Renal cortex interstitium (tissue), 11 donors: ENCODE measurements at regions not wholly inside any gene's neighbourhood (a gene's known extent, or its start where the extent isn't known, plus 50 kb on each side); places are given as distances from the start of the nearest gene placed in this dataset.
A peak's percentile ranks its signal among the peaks of the same experiment; 100 is the strongest.

ENCODE experiments used
- DNase-seq, 11 donors: peaks; one replicate each; pipeline ENCODE4 v3.0.0-alpha.2; 2013; ENCODE audit warnings: low read depth in 9 of 11, low spot score in 4 of 11; ENCODE audit errors: extremely low read depth in 1 of 11

GRCh38 chr2:104598636-104599035 is 255.3 kb upstream of the POU3F3 start:
- no peak for DNase-seq

- DNase-seq = no peak
These were observed 254.0 kb upstream of the POU3F3 start for GRCh38 chr2:104599787-104600510.

GRCh38 chr2:104606056-104606455 is 247.9 kb upstream of the POU3F3 start:
- DNase-seq = no peak

- DNase-seq = no peak
These were observed 237.1 kb upstream of the POU3F3 start for GRCh38 chr2:104616856-104617255.

GRCh38 chr2:104620801-104621200 is 233.1 kb upstream of the POU3F3 start:
- no peak for DNase-seq

GRCh38 chr2:104635608-104636007 is 218.3 kb upstream of the POU3F3 start:
- DNase-seq = no peak

- DNase-seq = no peak
These were observed 215.6 kb upstream of the POU3F3 start for GRCh38 chr2:104638190-104638858.

GRCh38 chr2:104638859-104639202 is 215.1 kb upstream of the POU3F3 start:
- peak in 1 of 11 donors; percentile 24 for DNase-seq

GRCh38 chr2:104641786-104642185 is 212.1 kb upstream of the POU3F3 start:
- no peak for DNase-seq

- no peak for DNase-seq
These were observed 205.5 kb upstream of the POU3F3 start for GRCh38 chr2:104648376-104648775.

- no peak for DNase-seq
These were observed 204.0 kb upstream of the POU3F3 start for GRCh38 chr2:104649866-104650265.

GRCh38 chr2:104650405-104650996 is 203.4 kb upstream of the POU3F3 start:
- DNase-seq = no peak

GRCh38 chr2:104654811-104655210 is 199.1 kb upstream of the POU3F3 start:
- DNase-seq = no peak

- DNase-seq = peak in 1 of 11 donors; percentile 17
These were observed 197.2 kb upstream of the POU3F3 start for GRCh38 chr2:104656571-104657163.

- peak in 2 of 11 donors; percentile 18 to 39 for DNase-seq
These were observed 195.6 kb upstream of the POU3F3 start for GRCh38 chr2:104658144-104658835.

GRCh38 chr2:104658904-104659591 is 194.9 kb upstream of the POU3F3 start:
- no peak for DNase-seq

GRCh38 chr2:104660991-104661390 is 192.9 kb upstream of the POU3F3 start:
- DNase-seq = no peak

- DNase-seq = no peak
These were observed 189.2 kb upstream of the POU3F3 start for GRCh38 chr2:104664672-104665071.

GRCh38 chr2:104668631-104669030 is 185.3 kb upstream of the POU3F3 start:
- DNase-seq = no peak
